ENCODE measurements at regions not wholly inside any gene's neighbourhood (a gene's known extent, or its start where the extent isn't known, plus 50 kb on each side); places are given as distances from the start of the nearest gene placed in this dataset.
"Not testable (repeated sequence)": the region's sequence is repeated elsewhere in the genome, so short reads cannot be mapped to it uniquely, and the experiment has no call there.

DNA sequence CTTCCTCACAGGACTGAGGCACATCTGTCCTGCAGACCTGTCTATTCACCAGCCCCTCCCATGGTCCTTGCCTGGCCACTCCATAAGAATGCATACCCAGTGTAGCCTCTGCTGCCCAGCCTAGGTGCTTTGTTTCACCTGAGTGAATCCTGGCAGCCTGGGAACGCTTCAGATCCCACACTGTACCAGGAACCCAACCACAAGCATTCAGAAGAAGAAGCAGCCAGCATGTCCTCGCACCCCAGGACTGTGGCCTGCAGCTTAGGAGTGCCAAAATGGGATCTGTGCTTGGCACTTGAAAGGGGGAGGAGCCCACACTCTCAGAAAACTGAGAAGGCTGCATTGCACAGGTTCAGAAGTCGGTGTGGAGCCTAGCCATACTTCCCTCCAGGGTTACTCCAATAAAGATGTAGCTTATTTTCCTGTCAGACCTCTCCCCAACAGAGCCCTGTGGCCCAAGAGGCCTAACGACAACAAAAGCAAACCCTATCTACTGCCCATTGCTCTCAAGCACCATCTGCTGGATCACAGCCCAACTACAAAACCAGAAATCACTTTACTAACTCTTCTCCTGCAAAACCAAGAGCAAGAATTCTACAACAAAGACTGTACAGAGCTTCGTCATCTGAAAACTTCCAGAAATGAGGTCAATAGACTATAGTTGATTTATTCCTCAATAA lies 923.1 kb upstream of the NEGR1 start:
- DNase-seq, result no peak

DNA sequence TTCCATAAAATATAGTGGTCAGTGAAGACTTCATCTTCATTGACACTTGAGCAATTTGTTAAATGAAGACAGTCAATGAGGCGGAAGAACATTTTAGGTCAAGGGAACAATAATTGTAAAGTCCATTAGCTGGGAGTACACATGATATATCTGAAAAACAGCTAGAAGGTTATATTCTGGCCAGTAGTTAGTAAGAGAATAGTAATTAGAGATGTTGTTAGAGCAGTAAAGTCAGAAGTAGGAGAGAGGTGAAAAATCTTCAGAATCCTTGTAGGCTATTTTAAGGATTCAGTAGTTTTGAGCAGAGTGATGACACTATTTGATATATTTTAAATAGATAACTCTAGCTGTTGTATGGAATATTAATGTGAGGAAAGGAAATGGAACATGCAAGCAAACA lies 915.6 kb upstream of the NEGR1 start:
- DNase-seq, result no peak

DNA sequence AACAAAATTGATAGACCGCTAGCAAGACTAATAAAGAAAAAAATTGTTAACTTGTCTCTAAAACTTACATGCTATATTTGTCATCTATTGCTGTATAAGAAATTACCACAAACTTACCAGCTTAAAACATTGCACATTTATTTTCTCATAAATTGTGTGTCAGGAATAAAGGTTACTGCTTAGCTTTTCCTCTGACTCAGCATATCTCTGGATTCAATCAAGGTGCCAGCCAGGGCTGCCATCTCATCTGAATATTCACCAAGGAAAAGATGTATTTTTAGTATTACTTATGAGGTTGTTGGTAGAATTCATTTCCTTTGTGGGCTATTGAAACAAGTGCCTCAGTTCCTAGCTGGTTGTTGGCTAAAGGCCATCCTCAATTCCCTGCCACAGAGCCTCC lies 912.6 kb upstream of the NEGR1 start:
- DNase-seq, result no peak

DNA sequence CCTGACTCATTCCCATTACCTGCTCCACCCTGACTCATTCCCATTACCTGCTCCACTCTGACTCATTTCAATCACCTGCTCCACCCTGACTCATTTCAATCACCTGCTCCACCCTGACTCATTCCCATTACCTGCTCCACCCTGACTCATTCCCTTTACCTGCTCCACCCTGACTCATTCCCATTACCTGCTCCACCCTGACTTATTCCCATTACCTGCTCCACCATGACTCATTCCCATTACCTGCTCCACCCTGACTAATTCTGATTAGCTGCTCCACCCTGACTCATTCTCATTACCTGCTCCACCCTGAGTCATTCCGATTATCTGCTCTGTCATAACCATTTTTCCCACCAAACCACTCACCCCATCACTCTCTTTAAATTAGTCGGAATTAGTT lies 901.2 kb upstream of the NEGR1 start:
- DNase-seq, result not testable (repeated sequence)

DNA sequence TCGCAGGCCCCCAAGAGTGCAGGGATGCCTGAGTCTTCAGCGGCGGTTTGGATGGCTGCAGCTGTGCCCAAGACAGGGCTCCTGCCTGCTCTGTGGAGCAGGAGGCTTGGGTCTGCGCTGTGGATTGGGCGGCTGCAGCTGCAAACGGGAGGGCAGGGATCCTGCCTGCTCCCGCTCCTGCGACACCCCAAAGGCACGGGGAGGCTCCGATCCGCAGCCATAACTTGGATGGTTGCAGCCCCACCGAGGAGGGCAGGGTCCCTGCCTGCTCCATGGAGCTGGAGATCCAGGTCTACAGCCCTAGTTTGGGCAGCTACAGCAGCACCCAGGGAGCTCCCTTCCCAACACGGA lies 898.8 kb upstream of the NEGR1 start:
- DNase-seq, result no peak

DNA sequence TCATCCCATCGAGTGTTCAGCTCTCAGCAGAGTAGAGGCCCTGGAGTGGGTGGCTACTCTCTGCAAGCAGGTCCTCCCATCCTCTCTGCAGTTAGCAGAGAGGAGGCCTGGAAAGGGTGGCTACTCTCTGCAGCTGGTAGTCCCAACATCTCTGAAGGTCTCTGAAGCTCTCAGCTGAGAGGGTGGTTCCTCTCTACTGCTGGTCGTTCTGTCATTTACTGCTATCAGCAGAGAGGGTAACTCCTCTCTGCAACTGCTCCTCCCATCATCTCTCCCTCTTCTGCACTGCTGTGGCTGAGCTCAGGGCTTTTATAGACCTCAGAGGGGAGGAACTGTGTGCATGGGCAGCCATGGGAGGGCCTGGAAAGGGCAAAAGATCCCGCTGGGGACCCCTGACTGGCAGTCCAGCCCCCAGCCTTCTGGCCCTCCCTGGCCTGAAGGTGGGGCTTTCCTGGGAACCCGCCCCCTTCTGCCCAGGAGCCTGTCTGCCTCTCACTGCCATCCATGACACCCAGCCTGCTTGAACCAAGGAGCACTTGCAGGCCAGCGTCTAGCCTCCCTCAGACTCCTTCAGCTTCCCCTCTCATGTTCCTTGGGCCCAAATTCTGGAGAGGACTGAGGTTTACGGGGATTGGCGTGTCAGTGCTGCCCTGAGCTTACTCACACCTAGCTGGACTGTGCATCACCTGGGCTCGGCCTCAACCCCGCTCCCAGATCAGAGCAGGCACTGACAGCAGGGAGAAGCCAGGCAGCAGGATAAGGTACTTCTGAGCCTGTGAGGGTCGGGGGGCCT lies 898.3 kb upstream of the NEGR1 start:
- DNase-seq, result no peak

DNA sequence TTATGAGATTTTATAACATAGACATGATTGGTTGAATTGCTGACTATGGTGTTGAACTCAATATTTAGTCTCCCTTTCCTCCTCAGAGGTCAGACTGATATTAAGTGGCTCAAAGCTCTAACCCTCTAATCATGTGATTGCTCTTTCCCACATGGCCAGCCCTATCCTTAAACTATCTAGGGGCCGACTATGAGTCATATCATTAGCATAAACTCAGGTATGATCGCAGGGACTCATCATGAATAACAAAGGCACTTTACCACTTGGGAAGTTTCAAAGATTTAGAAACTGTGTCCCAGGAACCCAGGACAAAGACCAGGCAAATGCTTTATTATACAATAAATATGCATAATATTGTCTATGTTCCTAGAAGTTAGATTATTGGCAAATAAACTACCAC lies 894.6 kb upstream of the NEGR1 start:
- DNase-seq, result no peak

DNA sequence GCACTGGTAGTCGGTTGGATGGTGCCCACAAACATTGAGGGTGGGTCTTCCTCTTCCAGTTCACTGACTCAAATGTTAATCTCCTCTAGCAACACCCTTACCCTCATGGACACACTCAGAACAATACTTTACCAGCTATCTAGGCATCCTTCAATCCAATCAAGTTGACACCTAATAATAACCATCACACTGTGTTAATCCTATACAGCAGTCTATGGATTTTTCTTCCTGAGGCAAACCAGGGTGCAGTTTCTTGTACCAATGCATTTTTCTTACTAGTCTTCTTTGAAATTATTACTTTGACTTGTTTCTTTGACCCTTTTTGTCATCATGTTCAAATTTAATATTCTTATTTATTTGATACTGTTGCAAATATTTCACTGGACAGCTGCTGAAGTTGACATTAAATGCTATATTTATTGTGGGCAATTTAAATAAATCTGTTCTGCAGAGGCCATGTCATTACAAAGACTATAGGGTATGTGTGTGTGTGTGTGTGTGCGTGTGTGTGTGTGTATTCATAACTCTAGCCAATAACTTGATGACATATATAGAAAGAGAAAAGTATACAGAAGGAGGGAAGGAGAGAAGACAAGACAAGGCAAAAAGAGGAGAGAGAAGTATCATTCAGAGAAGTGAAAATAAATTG lies 884.8 kb upstream of the NEGR1 start:
- no peak for DNase-seq

DNA sequence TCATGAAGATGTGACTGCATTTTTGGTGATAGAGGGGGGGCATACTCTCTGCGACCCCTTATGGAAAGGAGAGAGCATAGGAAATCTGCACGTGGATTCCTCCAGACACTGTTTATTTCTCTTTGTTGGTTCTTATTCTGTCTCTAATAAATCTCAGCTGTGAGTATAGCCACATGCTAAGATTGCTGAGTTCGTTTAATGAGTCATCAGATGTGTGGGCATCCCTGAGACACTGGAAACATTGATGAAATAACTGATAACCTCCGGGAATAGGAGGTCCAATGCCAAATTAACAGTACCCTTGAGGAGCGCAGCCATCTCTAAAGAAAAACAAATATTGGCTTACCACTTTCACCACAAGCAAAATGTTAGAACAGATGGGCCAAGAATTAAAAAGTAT lies 880.2 kb upstream of the NEGR1 start:
- DNase-seq, result no peak

DNA sequence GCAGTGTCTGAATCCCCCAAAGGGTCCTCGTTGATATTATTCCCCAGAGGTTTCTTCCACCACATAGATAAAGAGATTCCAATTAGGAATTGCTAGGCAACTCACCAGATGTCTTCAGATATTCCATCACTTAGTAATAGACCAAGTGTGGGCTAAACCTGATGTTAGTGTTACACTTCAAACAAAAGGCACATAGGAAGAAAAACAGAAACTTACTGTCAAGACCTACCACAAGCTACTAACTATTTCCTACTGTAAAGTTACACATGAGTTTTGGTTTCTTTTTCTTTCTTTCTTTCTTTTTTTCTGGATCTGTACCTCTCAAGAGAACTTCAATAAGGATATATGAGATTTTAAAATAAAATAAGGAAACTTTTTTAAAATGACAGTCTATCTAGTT lies 879.1 kb upstream of the NEGR1 start:
- DNase-seq, result no peak

DNA sequence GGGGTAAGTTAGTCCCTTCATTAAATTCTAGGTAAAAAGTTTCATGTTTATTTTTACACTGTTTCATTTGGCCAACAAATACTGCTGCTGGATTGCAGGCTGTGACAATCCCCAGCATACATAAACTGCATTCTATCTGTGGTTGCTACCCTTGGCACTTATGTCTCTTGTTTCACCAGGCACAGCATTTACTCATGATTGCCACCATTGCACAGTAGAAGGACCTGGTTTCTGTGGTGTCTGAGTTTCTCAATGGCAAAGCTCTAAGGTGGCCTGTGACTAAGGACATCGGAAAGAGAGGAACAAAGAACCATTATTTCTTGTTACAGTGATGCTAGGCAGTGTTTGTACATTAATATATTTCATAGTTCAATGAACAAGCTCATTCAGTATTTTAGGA lies 878.4 kb upstream of the NEGR1 start:
- DNase-seq, result no peak

DNA sequence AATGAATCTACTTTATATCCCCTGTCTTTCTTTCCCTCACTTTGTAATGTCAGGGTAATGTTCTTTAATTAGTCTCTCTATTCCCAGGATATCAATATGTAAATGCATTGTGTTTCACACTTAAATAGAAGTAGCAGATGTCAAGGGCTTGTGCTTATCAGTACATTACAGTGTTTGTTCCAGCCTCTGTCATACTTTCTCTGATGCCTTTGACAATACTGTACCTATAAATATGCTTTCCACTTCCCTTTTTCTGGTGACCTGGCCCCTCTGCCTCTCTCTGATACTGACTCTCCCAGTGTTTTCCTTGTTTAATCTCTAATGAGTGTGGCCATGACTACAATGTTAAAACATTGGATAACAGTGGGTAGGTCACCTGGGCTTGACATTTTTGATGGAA lies 862.0 kb upstream of the NEGR1 start:
- no peak for DNase-seq

DNA sequence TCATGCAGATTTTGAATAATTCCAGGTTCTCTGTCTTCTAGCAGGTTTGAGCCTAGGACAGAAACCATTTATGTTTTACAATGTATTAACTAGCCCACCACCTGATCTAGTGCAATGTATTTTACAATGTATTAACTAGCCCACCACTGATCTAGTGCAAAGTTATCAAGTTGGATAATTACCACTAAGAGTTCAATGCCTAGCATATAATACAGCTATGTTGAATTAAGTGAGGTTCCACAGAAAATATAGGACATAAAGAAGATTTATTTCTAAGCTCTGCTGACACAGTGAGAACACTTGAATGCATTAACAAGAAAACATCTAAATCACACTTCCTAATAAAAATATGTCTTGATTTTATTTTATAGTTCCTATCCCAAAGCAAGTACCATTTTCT lies 854.6 kb upstream of the NEGR1 start:
- no peak for DNase-seq

DNA sequence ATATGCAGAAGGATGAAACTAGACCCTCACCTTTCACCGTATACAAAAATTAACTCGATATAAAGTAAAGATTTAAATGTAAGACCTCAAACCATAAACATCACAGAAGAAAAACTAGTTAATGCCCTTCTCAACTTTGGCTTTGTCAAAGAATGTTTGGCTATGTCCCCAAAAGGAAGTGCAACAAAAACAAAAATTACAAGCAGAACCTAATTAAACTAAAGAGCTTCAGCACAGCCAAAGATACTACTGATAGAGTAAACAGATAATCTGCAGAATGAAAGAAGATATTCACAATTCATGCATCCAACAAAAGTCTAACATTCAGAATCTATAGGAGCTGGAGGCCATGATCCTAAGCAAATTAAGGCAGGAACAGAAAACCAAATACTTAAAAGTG lies 824.6 kb upstream of the NEGR1 start:
- no peak for DNase-seq

DNA sequence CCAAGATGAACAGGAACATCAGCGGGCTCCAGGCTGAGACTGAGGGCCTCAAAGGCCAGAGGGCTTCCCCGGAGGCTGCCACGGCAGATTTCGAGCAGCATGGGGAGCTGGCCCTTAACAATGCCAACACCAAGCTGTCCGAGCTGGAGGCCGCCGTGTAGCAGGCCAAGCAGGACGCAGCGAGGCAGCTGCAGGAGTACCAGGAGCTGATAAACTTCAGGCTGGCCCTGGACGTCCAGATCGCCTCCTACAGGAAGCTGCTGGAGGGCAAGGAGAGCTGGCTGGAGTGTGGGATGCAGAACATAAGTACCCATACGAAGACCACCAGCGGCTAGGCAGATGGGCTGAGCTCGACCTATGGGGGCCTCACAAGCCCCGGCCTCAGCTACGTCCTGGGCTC lies 823.4 kb upstream of the NEGR1 start:
- no peak for DNase-seq

DNA sequence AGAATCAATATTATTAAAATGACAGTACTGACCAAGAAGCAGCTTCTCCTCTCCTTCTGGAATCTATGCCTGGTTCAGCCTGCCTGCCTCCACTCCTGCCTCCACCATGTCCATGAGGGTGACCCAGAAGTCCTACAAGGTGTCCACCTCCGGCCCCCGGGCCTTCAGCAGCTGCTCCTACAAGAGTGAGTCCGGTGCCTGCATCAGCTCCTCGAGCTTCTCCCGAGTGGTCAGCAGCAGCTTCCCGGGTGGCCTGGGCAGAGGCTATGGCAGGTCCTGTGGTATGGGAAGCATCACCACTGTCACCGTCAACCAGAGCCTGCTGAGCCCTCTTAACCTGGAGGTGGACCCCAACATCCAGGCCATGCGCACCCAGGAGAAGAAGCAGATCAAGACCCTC lies 822.4 kb upstream of the NEGR1 start:
- DNase-seq, result no peak

DNA sequence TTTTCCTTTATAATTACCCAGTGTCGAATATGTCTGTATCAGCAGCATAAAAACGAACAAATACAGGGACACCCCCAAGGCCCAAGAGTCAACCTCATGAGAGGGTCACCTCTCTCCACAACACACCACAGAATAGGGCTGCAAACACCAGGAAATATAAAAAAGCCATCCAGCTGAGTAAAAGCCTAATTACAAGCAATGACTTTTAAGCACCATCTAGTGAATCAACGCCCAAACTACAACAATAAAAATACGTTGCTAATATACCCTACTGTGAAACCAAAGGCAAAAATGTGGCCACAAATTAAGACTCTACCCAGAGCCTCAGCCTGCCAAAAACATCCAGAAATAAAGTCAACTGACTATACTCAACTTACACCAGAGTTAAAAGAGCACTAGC lies 817.9 kb upstream of the NEGR1 start:
- no peak for DNase-seq

DNA sequence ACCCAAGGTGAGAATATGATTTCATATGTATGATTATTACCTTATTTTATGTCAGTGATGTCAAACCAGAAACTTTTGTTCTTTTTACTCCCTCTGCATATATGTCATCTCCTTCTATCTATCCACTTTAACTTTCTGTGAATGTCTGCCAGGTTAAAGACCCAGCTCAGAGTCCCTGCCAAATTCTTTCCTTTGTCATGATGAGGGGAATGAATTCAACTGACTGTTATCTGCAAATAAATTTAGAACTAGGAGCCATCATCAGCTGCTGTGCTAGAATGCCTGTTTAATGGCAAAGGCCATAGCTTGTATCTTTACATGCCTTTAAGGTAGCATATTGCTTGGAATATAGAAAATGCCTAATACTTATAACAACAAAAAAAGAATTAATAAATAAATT lies 815.6 kb upstream of the NEGR1 start:
- no peak for DNase-seq

DNA sequence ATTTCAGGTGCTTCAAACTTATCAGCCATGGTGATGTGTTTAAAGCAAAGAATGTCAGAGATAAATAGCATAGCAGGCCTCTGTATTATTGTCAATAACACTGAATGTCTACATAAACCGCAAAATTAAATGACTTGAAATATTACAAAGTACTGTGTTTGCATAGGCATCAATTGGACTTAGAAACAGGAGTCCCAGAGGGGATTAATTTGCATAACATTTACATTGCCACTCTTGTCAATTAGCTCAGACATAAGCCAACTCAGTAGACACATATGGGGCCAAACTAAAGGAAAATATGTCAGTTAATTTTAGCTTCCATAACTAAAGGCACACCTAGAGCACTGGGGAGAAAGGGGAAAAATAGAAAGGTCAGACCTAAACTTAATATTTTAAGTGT lies 814.5 kb upstream of the NEGR1 start:
- DNase-seq, result no peak

DNA sequence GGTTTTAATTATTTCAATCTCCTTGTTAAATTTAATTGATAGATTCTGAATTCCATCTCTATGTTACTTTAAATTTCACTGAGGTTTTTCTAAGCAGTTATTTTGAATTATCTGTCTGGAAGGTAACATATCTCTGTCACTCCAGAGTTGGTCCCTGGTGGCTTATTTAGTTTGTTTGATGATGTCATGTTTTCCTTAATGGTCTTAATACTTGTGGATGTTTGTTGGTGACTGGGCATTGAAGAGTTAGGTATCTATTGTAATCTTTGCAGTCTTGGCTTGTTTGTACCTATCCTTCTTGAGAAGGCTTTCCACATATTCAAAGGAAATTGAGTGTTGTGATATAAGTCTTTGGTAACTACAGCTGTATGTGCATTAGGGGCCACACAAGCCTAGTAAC lies 810.0 kb upstream of the NEGR1 start:
- no peak for DNase-seq

DNA sequence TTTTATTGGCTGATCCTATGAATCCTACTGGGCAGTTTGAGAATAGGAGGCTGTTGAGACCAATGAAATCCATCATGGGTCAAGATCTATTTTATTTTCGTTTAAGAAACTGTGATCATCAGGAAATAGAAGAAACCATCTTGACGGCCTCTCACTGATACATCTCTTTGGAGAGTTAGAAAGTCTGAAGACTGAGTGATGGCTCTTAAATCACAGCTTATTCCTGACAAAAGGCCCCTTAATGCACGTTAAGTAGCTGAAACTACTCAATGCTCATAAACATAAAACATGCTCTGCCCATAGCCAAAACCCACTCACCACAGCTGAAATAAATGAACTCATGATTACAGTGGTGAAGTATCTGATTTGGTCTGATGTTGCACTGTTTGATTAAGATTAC lies 784.5 kb upstream of the NEGR1 start:
- no peak for DNase-seq

DNA sequence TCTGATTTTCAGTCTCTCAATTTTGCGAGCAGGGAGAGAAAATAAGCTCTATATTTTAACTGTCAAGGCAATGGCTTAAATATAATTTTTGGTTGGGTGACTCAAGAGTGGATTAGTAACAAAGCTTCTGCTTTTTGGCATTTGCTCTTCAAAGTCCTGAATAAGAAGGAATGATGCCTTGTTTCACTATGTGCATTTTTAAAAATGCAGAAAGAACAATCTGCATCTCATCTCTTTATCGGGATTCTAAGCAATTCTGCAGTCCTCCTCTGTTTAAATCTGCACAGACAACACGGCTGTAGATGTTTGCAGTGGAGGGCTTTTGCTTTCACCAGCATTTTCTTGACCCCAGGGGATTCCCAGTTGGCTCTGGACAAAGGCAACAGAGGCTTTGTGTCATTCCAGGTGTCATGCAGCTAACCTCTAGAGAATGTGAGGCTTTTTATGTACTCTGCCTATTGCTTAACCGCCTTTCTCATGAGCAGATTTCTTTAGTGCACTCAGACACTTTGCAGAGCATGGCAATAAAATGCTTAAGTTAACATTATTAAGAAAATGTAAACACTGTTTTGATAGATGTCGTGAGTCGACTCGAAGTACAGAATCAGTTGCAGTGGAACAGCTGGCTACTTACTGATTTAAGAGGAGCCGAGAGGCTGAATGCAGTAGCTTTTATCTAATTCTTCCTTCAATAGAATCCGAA lies 783.2 kb upstream of the NEGR1 start:
- DNase-seq, result no peak

DNA sequence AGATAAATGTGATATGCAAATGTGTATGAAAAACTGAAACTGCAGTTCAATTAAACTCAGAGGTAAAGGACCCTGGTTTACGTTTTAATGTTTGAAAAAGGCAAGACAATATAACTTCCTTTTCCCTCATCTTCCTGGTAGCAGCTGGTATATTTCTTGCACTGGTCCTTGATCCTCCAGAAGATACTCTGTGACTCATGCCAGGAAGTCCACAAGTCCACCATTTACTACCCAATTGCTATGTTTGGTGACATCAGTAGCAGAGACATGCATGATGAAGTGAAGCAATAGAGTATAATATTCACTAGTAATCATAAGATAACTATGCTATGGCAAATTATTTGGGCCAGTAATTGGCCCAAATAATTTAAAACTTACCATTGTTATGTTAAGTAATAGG lies 774.5 kb upstream of the NEGR1 start:
- no peak for DNase-seq
